ENCODE measurements at regions not wholly inside any gene's neighbourhood (a gene's known extent, or its start where the extent isn't known, plus 50 kb on each side); places are given as distances from the start of the nearest gene placed in this dataset.

DNA sequence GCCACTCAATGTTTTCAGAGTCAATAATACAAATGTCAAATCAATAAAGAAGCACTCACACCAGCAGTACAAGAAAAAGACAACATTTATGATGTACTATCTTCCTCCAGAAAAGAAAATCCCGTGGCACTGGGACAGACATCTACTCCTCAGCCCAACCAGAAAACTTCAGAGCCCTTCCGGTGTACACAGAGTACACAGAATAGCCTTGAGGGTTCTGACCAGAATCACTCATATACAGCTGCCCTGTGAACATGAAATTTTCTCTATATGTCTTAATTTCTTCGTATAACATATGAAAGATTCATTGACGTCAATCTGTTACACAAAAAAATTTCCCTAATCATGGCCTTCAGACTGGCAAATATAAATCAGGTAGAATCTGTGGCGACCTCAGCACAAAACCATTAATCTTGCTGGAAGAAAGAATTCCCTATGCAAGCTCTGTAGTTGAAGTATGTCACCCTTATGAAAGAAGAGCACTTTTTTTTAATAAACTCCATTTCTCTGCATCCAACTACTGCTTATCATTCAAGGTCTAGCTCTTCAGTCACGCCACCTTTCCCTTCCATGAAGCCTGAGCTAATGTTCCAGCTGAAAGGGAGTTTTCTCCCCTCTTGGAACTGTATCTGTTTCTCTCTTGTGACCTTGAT lies 53.8 kb upstream of the PLAAT1 start:
- DNase-seq: no peak
- Histone ChIP-seq H3K36me3 (no peaks in the 10 kb centered on the region), H3K27ac (no peak overlapping the region), H3K4me3 (no peak overlapping the region), H3K4me1 (no peaks in the 10 kb centered on the region), H3K9me3 (no peaks in the 10 kb centered on the region), H3K27me3 (no peaks in the 10 kb centered on the region)
- TF ChIP-seq POLR2A (IDR thresholded peaks at IDR 0.05): no peak
- TF ChIP-seq, protein P1, sequence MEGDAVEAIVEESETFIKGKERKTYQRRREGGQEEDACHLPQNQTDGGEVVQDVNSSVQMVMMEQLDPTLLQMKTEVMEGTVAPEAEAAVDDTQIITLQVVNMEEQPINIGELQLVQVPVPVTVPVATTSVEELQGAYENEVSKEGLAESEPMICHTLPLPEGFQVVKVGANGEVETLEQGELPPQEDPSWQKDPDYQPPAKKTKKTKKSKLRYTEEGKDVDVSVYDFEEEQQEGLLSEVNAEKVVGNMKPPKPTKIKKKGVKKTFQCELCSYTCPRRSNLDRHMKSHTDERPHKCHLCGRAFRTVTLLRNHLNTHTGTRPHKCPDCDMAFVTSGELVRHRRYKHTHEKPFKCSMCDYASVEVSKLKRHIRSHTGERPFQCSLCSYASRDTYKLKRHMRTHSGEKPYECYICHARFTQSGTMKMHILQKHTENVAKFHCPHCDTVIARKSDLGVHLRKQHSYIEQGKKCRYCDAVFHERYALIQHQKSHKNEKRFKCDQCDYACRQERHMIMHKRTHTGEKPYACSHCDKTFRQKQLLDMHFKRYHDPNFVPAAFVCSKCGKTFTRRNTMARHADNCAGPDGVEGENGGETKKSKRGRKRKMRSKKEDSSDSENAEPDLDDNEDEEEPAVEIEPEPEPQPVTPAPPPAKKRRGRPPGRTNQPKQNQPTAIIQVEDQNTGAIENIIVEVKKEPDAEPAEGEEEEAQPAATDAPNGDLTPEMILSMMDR (IDR thresholded peaks at IDR 0.05): no peak
- TF ChIP-seq EP300 (IDR thresholded peaks at IDR 0.05): no peak
- TF ChIP-seq POLR2AphosphoS5 (IDR thresholded peaks at IDR 0.05): no peak
- intact Hi-C loops (cut with DNase I): no loop called here
- 81 to 84% methylated on average over 6 of the region's 6 CpGs for WGBS, 2 donors

DNA sequence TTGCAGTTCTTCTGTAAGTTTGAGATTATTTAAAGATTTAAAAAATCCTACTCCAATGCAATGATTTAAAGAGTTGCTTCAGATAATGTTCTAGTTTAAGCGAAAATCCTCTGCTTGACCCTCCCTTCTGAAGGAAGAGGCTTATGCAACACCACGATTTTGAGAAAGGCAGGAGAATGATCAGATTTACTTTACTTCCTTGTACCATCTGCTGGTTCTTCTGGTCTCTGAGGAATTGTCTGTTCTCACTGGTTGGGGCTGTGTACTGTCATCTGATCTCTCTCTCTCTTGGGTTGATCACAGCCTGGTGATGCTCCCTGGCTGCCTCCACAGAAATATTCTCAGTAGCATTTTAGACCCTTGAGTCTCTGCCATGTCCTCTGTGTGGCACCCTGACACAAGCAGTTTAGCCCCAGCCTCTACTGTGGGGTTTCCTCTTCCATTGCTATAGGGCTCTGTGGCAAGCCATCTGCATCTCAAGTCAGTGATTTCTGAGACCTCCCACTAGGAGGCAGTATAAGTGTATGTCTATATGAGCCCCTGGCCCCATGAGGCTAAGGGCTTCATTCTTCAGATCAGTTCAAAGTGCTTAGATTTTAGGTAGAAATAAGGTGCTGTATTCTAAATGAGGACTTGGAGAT lies 50.8 kb upstream of the PLAAT1 start:
- intact Hi-C loops (cut with DNase I): no loop called here
- H3K27me3 ChIP-seq: no peaks in the 10 kb centered on the region
- no peaks in the 10 kb centered on the region for H3K4me1 ChIP-seq
- H3K27ac ChIP-seq: no peak overlapping the region
- TF ChIP-seq EP300 (IDR thresholded peaks at IDR 0.05) (no peak), POLR2AphosphoS5 (IDR thresholded peaks at IDR 0.05) (no peak), POLR2A (IDR thresholded peaks at IDR 0.05) (no peak)
- TF ChIP-seq, protein P1 (IDR thresholded peaks at IDR 0.05): no peak
- DNase-seq: no peak
- no peaks in the 10 kb centered on the region for H3K36me3 ChIP-seq
- H3K4me3 ChIP-seq: no peak overlapping the region
- H3K9me3 ChIP-seq: no peaks in the 10 kb centered on the region
- WGBS, 2 donors: 42 to 54% methylated on average over 2 of the region's 2 CpGs
